Fibroblast of lung (primary cell): ENCODE measurements at regions not wholly inside any gene's neighbourhood (a gene's known extent, or its start where the extent isn't known, plus 50 kb on each side); places are given as distances from the start of the nearest gene placed in this dataset.

Experiments
- EZH2 ChIP-seq: IDR thresholded peaks from 2 replicates; pipeline ENCODE4 v1.5.1; 2012; ENCODE audit warnings: low read length, control low read depth, mild to moderate bottlenecking; ENCODE audit errors: missing control alignments
- TF ChIP-seq, protein P1 (sequence below), 2 donors: IDR thresholded peaks in 1 of 2; conservative IDR thresholded peaks in 1 of 2; 1 replicate in 1 of 2; 2 replicates in 1 of 2; pipeline ENCODE4 v1.5.1; 2011 to 2012; ENCODE audit warnings: low read length in 2 of 2, control low read depth in 1 of 2, inconsistent platforms in 1 of 2, low read depth in 1 of 2, mild to moderate bottlenecking in 1 of 2

GRCh38 chr7:90033850-90034249 is 120.4 kb upstream of the STEAP1 start:
- TF ChIP-seq, protein P1, sequence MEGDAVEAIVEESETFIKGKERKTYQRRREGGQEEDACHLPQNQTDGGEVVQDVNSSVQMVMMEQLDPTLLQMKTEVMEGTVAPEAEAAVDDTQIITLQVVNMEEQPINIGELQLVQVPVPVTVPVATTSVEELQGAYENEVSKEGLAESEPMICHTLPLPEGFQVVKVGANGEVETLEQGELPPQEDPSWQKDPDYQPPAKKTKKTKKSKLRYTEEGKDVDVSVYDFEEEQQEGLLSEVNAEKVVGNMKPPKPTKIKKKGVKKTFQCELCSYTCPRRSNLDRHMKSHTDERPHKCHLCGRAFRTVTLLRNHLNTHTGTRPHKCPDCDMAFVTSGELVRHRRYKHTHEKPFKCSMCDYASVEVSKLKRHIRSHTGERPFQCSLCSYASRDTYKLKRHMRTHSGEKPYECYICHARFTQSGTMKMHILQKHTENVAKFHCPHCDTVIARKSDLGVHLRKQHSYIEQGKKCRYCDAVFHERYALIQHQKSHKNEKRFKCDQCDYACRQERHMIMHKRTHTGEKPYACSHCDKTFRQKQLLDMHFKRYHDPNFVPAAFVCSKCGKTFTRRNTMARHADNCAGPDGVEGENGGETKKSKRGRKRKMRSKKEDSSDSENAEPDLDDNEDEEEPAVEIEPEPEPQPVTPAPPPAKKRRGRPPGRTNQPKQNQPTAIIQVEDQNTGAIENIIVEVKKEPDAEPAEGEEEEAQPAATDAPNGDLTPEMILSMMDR (conservative IDR thresholded peaks at IDR 0.05 in 1 of 2, IDR thresholded peaks at IDR 0.05 in 1 of 2; ENCODE audit: low read depth in 1 of 2, low read length in 2 of 2) = no peak
- TF ChIP-seq EZH2 = no peak
